ENCODE measurements at regions not wholly inside any gene's neighbourhood (a gene's known extent, or its start where the extent isn't known, plus 50 kb on each side); places are given as distances from the start of the nearest gene placed in this dataset.
"Not testable (repeated sequence)": the region's sequence is repeated elsewhere in the genome, so short reads cannot be mapped to it uniquely, and the experiment has no call there.

DNA sequence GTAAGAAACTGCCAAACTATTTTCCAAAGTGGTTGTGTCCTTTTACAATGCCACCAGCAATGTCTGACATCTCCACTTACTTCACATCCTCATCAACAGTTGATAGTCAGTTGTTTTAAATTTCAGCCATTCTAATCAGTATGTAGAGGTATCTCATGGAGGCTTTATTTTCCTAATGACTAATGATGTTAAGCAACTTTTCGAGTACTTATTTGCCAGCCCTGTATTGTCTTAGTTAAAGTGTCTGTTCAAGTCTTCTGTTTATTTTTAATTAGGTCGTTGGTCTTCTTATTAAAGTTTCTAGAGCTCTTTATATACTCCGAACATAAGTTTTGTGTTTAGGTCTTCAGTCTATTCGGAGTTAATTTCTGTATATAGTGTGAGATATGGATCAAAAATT is 54.9 kb upstream of the NBPF12 start:
- H3K27ac Mint-ChIP-seq, H3K4me3 Mint-ChIP-seq, H3K9me3 Mint-ChIP-seq, H3K27me3 Mint-ChIP-seq, H3K36me3 Mint-ChIP-seq, H3K4me1 Mint-ChIP-seq: not testable (repeated sequence)

DNA sequence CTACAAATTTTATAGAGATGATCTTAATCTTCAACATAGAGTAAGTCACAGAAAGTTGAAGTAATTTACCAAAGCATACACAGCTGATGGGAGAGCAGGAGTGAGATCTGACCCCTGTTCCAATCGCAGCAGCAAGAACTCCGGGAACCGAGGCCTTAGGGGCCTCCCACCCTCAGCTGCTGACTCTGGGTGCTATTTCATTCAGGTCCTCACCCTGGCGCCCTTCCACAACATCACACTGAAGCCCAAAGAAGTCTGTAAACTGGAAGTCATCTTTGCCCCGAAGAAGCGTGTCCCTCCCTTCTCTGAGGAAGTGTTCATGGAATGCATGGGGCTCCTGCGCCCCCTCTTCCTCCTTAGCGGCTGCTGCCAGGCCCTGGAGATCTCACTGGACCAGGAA is 57.0 kb upstream of the NBPF12 start:
- not testable (repeated sequence) for H3K36me3 Mint-ChIP-seq, H3K9me3 Mint-ChIP-seq, H3K27ac Mint-ChIP-seq, H3K27me3 Mint-ChIP-seq, H3K4me1 Mint-ChIP-seq, H3K4me3 Mint-ChIP-seq

DNA sequence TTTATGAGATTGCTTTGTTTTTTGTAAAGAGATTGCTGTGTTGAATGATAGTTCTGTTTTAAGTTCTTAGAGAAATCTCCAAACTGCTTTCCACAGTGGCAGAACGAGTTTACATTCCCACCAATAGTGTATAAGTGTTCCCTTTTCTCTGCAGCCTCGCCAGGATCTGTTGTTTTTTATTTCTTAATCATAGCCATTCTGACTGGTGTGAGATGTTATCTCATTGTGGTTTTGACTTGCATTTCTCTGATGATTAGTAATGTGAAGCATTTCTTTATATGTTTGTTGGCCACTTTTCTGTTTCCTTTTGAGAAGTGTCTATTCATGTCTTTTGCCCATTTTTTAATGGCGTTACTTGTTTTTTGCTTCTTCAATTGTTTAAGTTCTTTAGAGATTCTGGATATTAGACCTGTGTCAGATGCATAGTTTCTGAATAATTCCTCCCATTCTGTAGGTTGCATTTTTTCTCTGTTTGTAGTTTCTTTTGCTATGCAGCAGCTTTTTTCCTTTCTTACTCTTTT is 74.3 kb upstream of the NBPF12 start:
- H3K27me3 Mint-ChIP-seq, H3K9me3 Mint-ChIP-seq, H3K4me3 Mint-ChIP-seq, H3K27ac Mint-ChIP-seq, H3K4me1 Mint-ChIP-seq, H3K36me3 Mint-ChIP-seq: not testable (repeated sequence)

DNA sequence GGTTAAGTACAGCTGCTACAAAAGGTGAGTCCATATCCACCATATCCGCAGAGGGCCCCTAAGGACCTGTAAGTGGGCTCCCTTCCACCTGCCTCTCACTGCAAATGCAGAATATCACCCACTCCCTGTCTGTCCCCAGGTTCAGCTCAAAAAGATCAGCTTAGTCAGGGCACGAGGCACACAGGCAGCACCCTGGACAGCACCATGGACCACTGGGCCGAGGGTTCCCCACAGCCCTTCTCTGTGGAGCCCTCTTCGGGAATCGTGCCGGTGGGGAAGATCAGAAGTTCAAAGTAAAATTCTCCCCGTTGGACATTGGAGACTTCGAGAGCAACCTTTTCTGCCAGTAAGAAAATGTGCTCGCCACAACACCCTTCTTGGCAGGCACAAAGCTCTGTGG is 85.0 kb upstream of the NBPF12 start:
- H3K4me3 Mint-ChIP-seq, H3K27me3 Mint-ChIP-seq: not testable (repeated sequence)

DNA sequence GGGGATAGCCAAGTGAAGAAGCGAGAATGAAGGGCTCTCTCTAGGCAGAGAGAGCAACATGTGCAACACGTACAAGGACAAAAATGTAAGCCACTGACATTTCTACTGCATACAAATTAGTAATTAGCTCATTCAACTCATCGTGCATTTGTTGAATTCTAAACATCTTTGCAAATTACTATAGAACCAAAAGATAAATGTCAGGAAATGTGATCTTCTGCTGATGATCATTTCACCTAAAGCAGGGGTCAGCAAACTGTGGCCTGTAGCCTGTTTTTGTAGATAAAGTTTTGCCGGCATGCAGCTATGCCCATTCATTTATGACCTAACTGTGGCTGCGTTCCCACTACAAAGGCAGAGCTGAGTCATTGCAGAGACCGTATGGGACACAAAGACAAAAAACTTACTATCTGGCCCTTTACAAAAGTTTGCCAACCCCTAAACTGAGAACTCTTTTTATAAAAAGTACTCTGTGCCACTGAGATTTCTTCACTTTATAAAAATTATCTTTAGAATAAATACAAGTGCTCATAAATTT is 87.7 kb upstream of the NBPF12 start:
- H3K4me1 Mint-ChIP-seq, H3K4me3 Mint-ChIP-seq, H3K36me3 Mint-ChIP-seq, H3K27ac Mint-ChIP-seq, H3K27me3 Mint-ChIP-seq, H3K9me3 Mint-ChIP-seq: not testable (repeated sequence)

More for the DNA sequence above, 85.0 kb upstream of the NBPF12 start:
- not testable (repeated sequence) for H3K36me3 Mint-ChIP-seq, H3K27ac Mint-ChIP-seq, H3K9me3 Mint-ChIP-seq, H3K4me1 Mint-ChIP-seq

DNA sequence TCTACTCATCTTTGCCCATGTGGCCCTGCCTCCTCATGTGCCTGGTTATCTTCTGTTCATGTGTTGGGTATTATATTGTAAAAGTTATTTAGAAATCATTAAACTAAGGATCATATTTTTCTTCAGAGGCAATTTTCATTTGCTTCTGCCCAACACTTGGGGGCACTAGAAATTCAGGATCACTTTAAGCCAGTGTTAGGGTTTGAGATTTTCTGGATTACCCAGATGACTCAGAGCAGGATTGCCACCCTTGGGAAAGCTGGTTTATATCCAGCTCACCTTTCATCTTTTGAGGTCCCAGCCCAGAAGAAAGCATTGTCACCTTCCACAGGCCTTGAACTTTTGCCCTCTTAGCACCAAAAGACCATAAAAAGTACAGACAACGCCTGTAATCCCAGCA is 99.4 kb upstream of the NBPF12 start:
- not testable (repeated sequence) for H3K9me3 Mint-ChIP-seq, H3K36me3 Mint-ChIP-seq, H3K4me1 Mint-ChIP-seq, H3K27ac Mint-ChIP-seq, H3K27me3 Mint-ChIP-seq, H3K4me3 Mint-ChIP-seq

DNA sequence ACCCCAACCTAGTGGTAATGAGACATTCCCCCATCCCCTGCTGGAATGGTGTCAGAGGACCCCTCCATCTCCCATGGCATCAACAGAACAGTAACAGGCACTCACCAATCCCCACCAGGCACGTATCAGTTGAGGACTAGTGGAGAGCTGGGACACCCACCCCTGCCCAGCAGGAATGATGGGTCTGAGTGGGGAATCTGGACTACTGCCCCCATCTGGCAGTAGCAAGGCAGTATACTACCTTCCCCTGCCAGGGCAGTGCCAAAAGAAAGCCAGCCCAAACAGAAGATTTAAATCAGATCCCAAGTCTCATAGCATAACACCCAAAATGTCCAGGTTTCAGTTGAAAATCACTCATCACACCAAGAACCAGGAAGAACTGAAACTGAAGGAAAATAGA is 111.2 kb upstream of the NBPF12 start:
- H3K9me3 Mint-ChIP-seq, H3K4me1 Mint-ChIP-seq, H3K4me3 Mint-ChIP-seq, H3K36me3 Mint-ChIP-seq, H3K27me3 Mint-ChIP-seq, H3K27ac Mint-ChIP-seq: not testable (repeated sequence)

DNA sequence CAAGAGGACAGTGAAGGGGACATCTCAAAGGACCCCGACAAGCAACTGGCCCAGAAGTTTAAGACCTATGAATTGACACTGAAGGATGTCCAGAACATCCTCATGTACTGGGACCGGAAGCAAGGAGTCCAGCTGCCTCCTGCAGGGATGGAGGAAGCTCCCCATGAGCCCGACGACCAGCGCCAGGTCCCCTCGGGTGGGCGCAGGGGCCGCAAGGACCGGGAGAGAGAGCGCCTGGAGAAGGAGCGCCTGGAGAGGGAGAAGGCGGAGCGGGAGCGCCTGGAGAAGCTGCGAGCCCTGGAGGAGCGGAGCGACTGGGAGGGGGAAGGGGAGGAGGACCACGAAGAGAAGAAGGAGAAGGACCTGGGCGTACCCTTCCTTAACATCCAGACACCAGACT is 143.9 kb upstream of the NBPF12 start:
- H3K36me3 Mint-ChIP-seq, H3K9me3 Mint-ChIP-seq, H3K4me1 Mint-ChIP-seq: not testable (repeated sequence)

DNA sequence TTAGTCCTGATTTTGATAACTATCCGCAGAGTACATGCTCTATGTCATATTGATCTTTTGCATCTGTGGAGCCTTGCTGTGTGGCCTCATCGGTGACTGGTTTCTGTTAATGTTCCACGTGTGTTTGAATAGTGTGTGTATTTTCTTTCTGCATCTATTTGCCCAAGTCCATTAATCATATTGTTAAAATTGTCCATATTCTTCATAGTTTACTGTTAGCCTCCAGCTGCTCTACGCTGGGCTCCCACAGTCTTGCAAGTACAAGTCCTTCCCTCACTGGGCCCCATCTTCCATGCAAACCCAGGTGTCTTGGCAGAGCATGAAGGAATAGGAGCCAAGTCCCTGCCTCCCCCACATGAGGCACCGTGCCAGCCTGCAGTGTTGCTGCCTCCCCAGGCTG is 145.4 kb upstream of the NBPF12 start:
- not testable (repeated sequence) for H3K27me3 Mint-ChIP-seq, H3K4me3 Mint-ChIP-seq, H3K9me3 Mint-ChIP-seq, H3K4me1 Mint-ChIP-seq, H3K36me3 Mint-ChIP-seq
- peak overlapping the region in 1 of 3 donors; percentile 67 for H3K27ac Mint-ChIP-seq

More for the DNA sequence above, 143.9 kb upstream of the NBPF12 start:
- not testable (repeated sequence) for H3K27ac Mint-ChIP-seq, H3K27me3 Mint-ChIP-seq, H3K4me3 Mint-ChIP-seq

DNA sequence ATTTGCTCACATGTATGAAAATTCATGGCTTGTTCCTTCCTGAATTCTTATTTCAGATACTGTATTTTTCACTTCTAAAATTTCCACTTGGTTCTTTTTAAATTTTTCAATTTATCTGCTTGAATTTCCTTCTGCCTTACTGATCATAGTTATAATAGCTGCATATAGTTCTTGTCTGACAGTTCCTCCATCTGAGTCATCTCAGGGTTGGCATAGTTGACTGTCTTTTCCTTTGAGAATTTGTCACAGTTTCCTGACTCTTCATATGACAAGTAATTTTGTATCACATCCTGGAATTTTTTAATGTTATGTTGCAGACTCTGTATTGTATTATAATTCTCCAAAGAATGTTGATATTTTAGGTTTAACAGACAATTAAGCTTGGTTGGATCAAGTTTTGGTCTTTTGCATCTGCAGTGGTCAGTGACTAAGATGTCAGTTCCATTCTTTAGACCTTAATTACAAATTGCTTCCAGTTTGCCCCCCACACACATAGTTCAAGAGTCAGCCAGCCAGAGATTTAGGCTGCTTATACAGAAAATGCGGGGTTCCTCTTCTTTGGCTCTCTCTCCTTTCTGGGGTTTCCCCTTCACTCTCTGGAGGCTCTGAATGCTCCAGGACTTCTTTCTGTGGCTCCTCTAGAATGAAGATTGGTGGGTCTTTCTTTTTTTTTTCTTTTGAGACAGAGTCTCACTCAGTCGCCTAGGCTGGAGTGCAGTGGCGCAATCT is 153.7 kb upstream of the NBPF12 start:
- H3K27ac Mint-ChIP-seq, H3K4me1 Mint-ChIP-seq, H3K9me3 Mint-ChIP-seq, H3K27me3 Mint-ChIP-seq, H3K4me3 Mint-ChIP-seq, H3K36me3 Mint-ChIP-seq: not testable (repeated sequence)

DNA sequence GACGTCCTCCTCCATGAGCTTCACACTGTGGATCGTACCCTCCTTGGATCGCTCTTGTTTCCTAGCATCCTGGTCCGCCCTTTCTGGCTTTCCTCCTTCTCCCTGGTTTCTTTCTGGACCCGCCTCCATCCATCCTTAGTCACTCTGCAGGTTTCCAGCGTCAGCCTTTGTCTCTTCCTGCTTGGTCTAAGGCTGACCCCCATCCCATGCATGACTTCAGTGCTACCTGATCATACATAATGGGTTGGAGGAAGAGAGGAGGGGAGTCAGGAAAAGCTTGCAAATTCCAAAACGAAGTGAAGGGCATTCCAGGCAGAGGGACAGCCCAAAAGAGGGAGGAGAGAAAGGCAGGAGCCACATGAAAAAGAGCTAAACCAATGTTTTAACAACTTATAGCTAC is 156.9 kb upstream of the NBPF12 start:
- H3K4me1 Mint-ChIP-seq, H3K9me3 Mint-ChIP-seq: not testable (repeated sequence)

DNA sequence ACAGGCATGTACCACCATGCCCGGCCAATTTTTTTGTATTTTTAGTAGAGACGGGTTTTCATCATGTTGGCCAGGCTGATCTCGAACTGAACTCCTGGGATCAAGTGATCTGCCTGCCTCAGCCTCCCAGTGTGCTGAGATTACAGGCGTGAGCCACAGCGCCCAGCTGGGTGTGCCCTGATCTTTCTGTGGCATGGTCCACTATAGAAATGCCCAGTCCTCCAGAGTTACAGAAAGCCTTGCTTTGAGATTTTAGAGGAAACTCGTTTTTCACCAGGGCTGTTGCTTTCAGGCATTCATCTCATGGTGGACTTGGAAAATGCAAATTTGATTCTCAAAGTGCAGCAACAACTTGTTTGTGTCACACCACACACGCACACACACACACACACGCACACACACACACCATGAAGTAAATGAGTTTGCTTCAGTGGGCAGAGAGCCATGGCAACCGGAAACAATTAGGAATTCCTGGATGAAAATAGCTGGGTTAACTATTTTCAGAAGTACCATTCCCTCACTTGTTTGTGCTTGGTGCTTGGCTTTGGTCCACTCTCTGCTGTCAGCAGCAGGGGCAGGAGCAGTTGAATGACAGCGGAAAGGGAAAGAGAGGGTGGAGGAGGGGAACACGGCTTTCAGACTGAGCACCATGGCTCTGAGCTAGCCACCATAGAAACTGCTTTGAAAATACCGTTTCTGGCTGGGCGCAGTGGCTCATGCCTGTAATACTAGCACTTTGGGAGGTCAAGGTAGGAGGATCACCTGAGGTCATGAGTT is 160.1 kb upstream of the NBPF12 start:
- not testable (repeated sequence) for H3K4me1 Mint-ChIP-seq, H3K27me3 Mint-ChIP-seq, H3K27ac Mint-ChIP-seq, H3K9me3 Mint-ChIP-seq, H3K4me3 Mint-ChIP-seq, H3K36me3 Mint-ChIP-seq

More for the DNA sequence above, 156.9 kb upstream of the NBPF12 start:
- H3K4me3 Mint-ChIP-seq, H3K36me3 Mint-ChIP-seq, H3K27ac Mint-ChIP-seq, H3K27me3 Mint-ChIP-seq: not testable (repeated sequence)

DNA sequence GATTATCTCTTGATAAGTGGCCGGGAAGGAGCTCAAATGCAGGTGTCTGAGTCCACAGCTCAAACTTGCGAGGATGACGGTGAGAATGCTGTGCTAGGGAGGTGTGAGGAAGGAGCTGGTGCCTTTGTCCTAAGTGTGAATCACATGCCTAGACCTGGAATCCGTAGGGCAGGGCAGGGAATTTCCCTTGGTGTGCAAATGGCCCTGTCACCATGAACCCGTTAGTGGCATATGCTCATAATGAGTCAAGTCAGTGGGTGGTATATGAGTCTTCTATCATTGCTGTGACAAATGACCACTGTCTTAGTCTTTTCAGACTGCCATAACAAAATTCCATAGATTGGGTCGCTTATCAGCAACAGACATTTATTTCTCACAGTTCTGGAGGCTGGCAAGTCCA is 163.1 kb upstream of the NBPF12 start:
- not testable (repeated sequence) for H3K27me3 Mint-ChIP-seq, H3K4me1 Mint-ChIP-seq, H3K27ac Mint-ChIP-seq, H3K4me3 Mint-ChIP-seq, H3K36me3 Mint-ChIP-seq, H3K9me3 Mint-ChIP-seq

DNA sequence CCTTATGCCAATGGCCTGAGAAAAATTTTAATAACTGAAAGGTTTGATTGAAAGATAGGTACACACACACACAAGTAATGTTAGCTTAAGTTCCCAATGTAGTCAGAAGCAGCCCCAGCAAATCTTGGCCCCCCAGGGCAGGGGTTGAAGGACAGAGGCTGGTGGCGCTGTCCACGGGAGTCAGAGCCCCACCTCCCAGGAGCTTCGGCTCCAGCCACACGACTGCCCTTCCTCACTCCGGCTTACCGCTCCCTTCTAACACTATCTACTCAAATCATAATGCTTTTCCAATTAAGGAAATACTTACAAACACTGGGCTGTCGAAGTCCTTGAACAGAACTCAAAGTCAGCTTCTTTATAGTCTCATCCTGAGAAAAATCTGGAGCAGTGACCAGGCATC is 163.9 kb upstream of the NBPF12 start:
- H3K36me3 Mint-ChIP-seq, H3K4me1 Mint-ChIP-seq, H3K27ac Mint-ChIP-seq, H3K9me3 Mint-ChIP-seq, H3K4me3 Mint-ChIP-seq, H3K27me3 Mint-ChIP-seq: not testable (repeated sequence)

DNA sequence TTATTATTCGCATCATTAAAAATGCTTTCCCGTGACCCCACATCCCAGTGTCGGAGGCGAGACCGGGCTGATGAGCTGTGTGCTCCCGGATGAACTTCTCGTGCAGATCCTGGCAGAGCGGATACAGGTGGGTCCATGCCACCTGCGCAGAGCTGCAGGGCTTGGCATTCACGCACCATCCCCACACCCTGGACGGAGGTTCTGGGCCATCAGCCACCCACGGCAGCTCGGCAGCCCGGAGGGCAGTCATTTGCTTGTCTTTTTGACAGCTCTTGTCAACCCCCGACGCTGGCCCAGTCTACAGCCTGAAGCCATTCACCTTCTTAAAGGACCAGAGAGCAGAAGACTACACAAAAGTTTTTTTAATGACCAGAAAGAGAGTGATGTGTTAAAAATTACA is 166.7 kb upstream of the NBPF12 start:
- H3K36me3 Mint-ChIP-seq, H3K4me3 Mint-ChIP-seq, H3K9me3 Mint-ChIP-seq, H3K4me1 Mint-ChIP-seq, H3K27ac Mint-ChIP-seq, H3K27me3 Mint-ChIP-seq: not testable (repeated sequence)

DNA sequence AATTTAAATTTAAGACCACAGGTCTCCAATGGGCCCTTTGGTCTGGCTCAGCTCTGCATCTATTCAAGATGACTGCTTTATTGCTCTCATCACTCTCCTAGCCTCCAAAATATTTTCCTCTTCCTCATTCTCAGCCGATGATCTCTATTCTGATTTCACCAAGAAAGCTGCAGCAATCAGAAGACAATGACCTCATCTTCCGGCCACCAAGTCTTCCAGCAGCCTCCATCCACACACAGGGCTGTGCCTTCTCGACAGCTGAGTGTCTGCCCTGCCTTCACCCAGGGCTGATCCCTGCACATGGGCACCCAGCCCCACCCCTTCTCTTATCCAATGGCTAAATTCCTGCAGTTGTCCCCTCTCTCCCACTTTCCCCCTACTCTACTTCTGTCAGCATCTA is 167.1 kb upstream of the NBPF12 start:
- H3K4me3 Mint-ChIP-seq, result not testable (repeated sequence)

More for the DNA sequence above, 167.1 kb upstream of the NBPF12 start:
- H3K36me3 Mint-ChIP-seq, H3K4me1 Mint-ChIP-seq, H3K9me3 Mint-ChIP-seq, H3K27me3 Mint-ChIP-seq: not testable (repeated sequence)
- peak overlapping the region in 1 of 3 donors; percentile 63 for H3K27ac Mint-ChIP-seq
